OCI-LY7 (cell line): ENCODE measurements at regions not wholly inside any gene's neighbourhood (a gene's known extent, or its start where the extent isn't known, plus 50 kb on each side); places are given as distances from the start of the nearest gene placed in this dataset.

Experiments used
- EZH2phosphoT487 ChIP-seq: fragments of 200-600 bp; sonication (generic); IDR thresholded peaks from 2 replicates; pipeline ENCODE4 v1.6.1; 2018; ENCODE audit warnings: low read depth, borderline replicate concordance, mild to moderate bottlenecking, mixed run types, antibody characterized with exemption, low read length, moderate library complexity, mixed read lengths
- TF ChIP-seq, protein P1 (sequence below): fragments of 200-600 bp; sonication (generic); conservative IDR thresholded peaks from 2 replicates; pipeline ENCODE4 v1.5.1; 2014; ENCODE audit warnings: mild to moderate bottlenecking, antibody characterized with exemption, low read length, moderate library complexity, mixed read lengths

DNA sequence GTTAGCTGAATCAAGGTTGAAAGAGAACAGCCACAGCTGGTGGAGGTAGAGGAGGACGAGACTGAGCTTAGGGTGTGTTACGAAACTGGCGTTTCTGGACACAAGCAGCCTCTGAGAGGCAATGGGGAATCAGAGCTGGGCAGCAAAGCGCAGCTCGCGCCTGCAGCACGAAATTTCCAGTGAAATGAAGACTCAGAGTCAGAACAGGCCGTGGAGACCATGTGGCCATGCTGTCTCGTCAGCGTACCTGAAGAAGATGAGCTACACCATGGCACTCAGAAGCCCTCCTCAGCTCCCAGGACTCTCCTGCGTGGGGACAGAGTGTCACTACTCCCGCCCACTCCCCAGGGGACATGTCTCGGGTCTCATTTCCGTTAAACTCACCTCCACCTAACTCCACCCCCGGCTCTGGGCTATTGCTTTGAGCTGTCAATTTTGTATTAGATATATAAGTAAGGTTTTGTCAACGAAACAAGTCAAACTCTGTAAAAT is 256.9 kb downstream of the ERMARD start:
- TF ChIP-seq, protein P1, sequence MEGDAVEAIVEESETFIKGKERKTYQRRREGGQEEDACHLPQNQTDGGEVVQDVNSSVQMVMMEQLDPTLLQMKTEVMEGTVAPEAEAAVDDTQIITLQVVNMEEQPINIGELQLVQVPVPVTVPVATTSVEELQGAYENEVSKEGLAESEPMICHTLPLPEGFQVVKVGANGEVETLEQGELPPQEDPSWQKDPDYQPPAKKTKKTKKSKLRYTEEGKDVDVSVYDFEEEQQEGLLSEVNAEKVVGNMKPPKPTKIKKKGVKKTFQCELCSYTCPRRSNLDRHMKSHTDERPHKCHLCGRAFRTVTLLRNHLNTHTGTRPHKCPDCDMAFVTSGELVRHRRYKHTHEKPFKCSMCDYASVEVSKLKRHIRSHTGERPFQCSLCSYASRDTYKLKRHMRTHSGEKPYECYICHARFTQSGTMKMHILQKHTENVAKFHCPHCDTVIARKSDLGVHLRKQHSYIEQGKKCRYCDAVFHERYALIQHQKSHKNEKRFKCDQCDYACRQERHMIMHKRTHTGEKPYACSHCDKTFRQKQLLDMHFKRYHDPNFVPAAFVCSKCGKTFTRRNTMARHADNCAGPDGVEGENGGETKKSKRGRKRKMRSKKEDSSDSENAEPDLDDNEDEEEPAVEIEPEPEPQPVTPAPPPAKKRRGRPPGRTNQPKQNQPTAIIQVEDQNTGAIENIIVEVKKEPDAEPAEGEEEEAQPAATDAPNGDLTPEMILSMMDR = no peak
- TF ChIP-seq EZH2phosphoT487 = no peak
